Endodermal cell (in vitro differentiated cells): ENCODE measurements at regions not wholly inside any gene's neighbourhood (a gene's known extent, or its start where the extent isn't known, plus 50 kb on each side); places are given as distances from the start of the nearest gene placed in this dataset.

Experiments used
- DNase-seq: peaks from one replicate; pipeline ENCODE4 v3.0.0-alpha.2; 2017
- H3K27ac ChIP-seq: 2 replicates; pipeline ENCODE4 v1.5.1; 2013; ENCODE audit warnings: mild to moderate bottlenecking, low read depth, low read length, moderate library complexity
- H3K27me3 ChIP-seq: 2 replicates; pipeline ENCODE4 v1.6.1; 2013; ENCODE audit warnings: mild to moderate bottlenecking, low read length, moderate library complexity; ENCODE audit not compliant: insufficient read depth, control insufficient read depth, poor library complexity, severe bottlenecking
- H3K36me3 ChIP-seq: 2 replicates; pipeline ENCODE4 v1.7.0; 2013; ENCODE audit warnings: mild to moderate bottlenecking, low read length, moderate library complexity; ENCODE audit not compliant: control insufficient read depth, insufficient read depth
- H3K4me1 ChIP-seq: one replicate; pipeline ENCODE4 v1.7.0; 2013; ENCODE audit warnings: low read length; ENCODE audit not compliant: control insufficient read depth, insufficient read depth
- H3K4me3 ChIP-seq: 2 replicates; pipeline ENCODE4 v1.5.1; 2013; ENCODE audit warnings: mild to moderate bottlenecking, low read length, moderate library complexity
- H3K9ac ChIP-seq: 2 replicates; pipeline ENCODE4 v1.6.1; 2013; ENCODE audit warnings: mild to moderate bottlenecking, low read length, moderate library complexity; ENCODE audit not compliant: poor library complexity, severe bottlenecking; ENCODE audit errors: extremely low read depth
- H3K9me3 ChIP-seq: 2 replicates; pipeline ENCODE4 v1.6.1; 2013; ENCODE audit warnings: mild to moderate bottlenecking, low read length, moderate library complexity; ENCODE audit not compliant: control insufficient read depth
- H3K27ac Mint-ChIP-seq: 2 replicates; pipeline ENCODE4 v1.8.0; 2020; ENCODE audit warnings: mixed read lengths
- H3K27me3 Mint-ChIP-seq: 2 replicates; pipeline ENCODE4 v1.8.0; 2021; ENCODE audit warnings: mild to moderate bottlenecking, mixed read lengths; ENCODE audit not compliant: insufficient read depth
- H3K36me3 Mint-ChIP-seq: 2 replicates; pipeline ENCODE4 v1.8.0; 2020; ENCODE audit warnings: low read depth, mixed read lengths
- H3K4me1 Mint-ChIP-seq: 2 replicates; pipeline ENCODE4 v1.8.0; 2020; ENCODE audit warnings: mixed read lengths
- H3K4me3 Mint-ChIP-seq: 2 replicates; pipeline ENCODE4 v1.8.0; 2020; ENCODE audit warnings: mild to moderate bottlenecking, moderate library complexity, mixed read lengths
- H3K9me3 Mint-ChIP-seq: 2 replicates; pipeline ENCODE4 v1.8.0; 2020; ENCODE audit warnings: mild to moderate bottlenecking, mixed read lengths
- WGBS, 2 experiments: methylation state at CpG; one replicate each; pipeline versions ENCODE4 v1.1.5 to v1.1.7; 2013; ENCODE audit warnings: missing lambda C conversion rate in 2 of 2, mixed read lengths in 1 of 2; ENCODE audit not compliant: insufficient coverage in 1 of 2, insufficient read length in 1 of 2; 5-methylcytosine and 5-hydroxymethylcytosine counted together
- TF ChIP-seq, protein P1 (sequence below): fragments of 200-600 bp; sonication (generic); conservative IDR thresholded peaks from 2 replicates; pipeline ENCODE4 v1.5.0; 2021; ENCODE audit warnings: antibody characterized with exemption, mild to moderate bottlenecking

GRCh38 chr21:38702196-38702595, 103.5 kb upstream of the ETS2 start:
- no peaks in the 10 kb centered on the region for H3K9me3 Mint-ChIP-seq
- no peaks in the 10 kb centered on the region for H3K27me3 Mint-ChIP-seq
- WGBS, 2 experiments: 80 to 95% methylated on average over 4 to 9 of the region's 9 CpGs

DNA sequence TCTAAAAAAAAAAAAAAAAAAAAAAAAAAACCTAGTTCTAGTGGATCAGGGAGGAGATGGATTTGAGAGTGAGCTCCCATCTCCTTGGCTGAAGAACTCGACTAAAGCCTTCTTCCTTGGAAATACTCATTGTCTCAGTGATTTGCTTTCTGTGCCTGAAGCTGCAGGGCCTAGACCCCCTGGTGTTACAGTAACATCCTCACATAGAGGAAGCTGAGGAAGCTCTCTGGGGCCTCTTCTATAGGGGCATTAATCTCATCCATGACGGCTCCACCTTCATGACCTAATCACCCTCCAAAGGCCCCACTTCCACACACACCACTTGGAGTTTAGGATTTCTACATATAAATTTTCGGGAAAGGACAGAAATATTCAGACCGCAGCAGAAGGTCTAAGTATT, 95.9 kb upstream of the ETS2 start:
- H3K27me3 Mint-ChIP-seq: no peaks in the 10 kb centered on the region
- H3K36me3 Mint-ChIP-seq: no peaks in the 10 kb centered on the region
- Histone ChIP-seq H3K4me3 (no peak overlapping the region), H3K9ac (no peak overlapping the region), H3K27me3 (no peaks in the 10 kb centered on the region), H3K36me3 (no peaks in the 10 kb centered on the region), H3K4me1 (no peaks in the 10 kb centered on the region), H3K9me3 (no peaks in the 10 kb centered on the region), H3K27ac (no peak overlapping the region)
- peak; percentile 47 for DNase-seq
- peaks cover 5% of the 10 kb centered on the region for H3K9me3 Mint-ChIP-seq
- H3K27ac Mint-ChIP-seq: no peak overlapping the region
- TF ChIP-seq, protein P1, sequence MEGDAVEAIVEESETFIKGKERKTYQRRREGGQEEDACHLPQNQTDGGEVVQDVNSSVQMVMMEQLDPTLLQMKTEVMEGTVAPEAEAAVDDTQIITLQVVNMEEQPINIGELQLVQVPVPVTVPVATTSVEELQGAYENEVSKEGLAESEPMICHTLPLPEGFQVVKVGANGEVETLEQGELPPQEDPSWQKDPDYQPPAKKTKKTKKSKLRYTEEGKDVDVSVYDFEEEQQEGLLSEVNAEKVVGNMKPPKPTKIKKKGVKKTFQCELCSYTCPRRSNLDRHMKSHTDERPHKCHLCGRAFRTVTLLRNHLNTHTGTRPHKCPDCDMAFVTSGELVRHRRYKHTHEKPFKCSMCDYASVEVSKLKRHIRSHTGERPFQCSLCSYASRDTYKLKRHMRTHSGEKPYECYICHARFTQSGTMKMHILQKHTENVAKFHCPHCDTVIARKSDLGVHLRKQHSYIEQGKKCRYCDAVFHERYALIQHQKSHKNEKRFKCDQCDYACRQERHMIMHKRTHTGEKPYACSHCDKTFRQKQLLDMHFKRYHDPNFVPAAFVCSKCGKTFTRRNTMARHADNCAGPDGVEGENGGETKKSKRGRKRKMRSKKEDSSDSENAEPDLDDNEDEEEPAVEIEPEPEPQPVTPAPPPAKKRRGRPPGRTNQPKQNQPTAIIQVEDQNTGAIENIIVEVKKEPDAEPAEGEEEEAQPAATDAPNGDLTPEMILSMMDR: no peak
- WGBS, 2 experiments: 71 to 90% methylated on average over 2 to 4 of the region's 4 CpGs
- peaks cover 4% of the 10 kb centered on the region for H3K4me1 Mint-ChIP-seq
- no peak overlapping the region for H3K4me3 Mint-ChIP-seq

More at GRCh38 chr21:38702196-38702595, 103.5 kb upstream of the ETS2 start:
- no peaks in the 10 kb centered on the region for H3K9me3 ChIP-seq
- no peaks in the 10 kb centered on the region for H3K36me3 ChIP-seq
- no peak overlapping the region for H3K4me3 Mint-ChIP-seq
- TF ChIP-seq, protein P1: no peak
- no peak overlapping the region for H3K27ac Mint-ChIP-seq
- H3K36me3 Mint-ChIP-seq: no peaks in the 10 kb centered on the region
- no peaks in the 10 kb centered on the region for H3K4me1 ChIP-seq
- H3K9ac ChIP-seq: no peak overlapping the region
- H3K4me3 ChIP-seq: no peak overlapping the region
- DNase-seq: no peak
- H3K4me1 Mint-ChIP-seq: no peaks in the 10 kb centered on the region
- H3K27ac ChIP-seq: no peak overlapping the region
- H3K27me3 ChIP-seq: no peaks in the 10 kb centered on the region

DNA sequence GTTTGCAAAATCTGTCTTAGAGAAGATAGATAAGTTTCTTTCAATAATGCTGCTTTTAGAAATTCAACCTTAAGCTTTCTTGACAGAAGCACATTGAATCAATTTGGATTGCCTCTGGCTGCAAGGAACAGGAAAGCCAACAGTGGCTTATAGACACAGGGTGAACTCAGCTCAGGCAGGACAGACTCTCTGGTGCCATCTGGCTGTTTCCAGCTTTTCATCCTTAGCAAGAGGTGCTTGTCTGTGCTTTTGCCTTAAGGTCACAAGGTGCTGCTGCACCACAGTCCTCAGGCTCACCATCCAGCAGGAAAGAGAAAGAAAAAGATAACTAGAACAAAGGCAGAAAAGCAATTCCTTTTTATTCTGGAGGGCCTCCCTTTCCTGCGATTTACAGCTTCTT, 93.7 kb upstream of the ETS2 start:
- Mint-ChIP-seq H3K27me3 (no peaks in the 10 kb centered on the region), H3K27ac (no peak overlapping the region), H3K4me3 (no peak overlapping the region), H3K4me1 (peaks cover 4% of the 10 kb centered on the region), H3K9me3 (peaks cover 5% of the 10 kb centered on the region), H3K36me3 (no peaks in the 10 kb centered on the region)
- Histone ChIP-seq H3K4me3 (no peak overlapping the region), H3K36me3 (no peaks in the 10 kb centered on the region), H3K4me1 (no peaks in the 10 kb centered on the region), H3K27me3 (no peaks in the 10 kb centered on the region), H3K27ac (no peak overlapping the region), H3K9ac (no peak overlapping the region), H3K9me3 (no peaks in the 10 kb centered on the region)
- WGBS, 2 experiments: 96% methylated on average over 1 of the region's 1 CpG; no CpG with 5 or more reads in 1 of the 2 experiments
- DNase-seq: peak; percentile 82
- TF ChIP-seq, protein P1: peak; percentile 78
